ENCODE measurements at regions not wholly inside any gene's neighbourhood (a gene's known extent, or its start where the extent isn't known, plus 50 kb on each side); places are given as distances from the start of the nearest gene placed in this dataset.

DNA sequence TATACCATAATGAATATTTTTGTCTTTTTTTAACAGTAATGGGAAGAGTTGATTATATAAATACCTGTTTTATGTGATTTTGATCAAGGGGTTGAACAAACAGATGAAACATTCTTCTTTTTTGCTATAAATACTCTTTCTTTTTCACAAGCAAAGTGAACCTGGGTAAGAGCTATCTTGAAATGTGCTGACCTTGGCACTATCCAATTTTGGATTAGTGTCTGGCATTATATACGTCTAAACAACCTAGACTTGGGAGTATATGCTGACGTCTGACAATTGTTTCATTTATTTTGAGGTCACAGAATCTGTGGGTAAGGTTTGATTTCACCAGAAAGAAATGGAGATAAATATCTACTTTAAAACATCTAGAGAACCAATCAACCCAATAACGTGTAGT, 716.0 kb upstream of the STXBP6 start:
- no peak for FAIRE-seq
- DNase-seq (ENCODE audit: low spot score): no peak

DNA sequence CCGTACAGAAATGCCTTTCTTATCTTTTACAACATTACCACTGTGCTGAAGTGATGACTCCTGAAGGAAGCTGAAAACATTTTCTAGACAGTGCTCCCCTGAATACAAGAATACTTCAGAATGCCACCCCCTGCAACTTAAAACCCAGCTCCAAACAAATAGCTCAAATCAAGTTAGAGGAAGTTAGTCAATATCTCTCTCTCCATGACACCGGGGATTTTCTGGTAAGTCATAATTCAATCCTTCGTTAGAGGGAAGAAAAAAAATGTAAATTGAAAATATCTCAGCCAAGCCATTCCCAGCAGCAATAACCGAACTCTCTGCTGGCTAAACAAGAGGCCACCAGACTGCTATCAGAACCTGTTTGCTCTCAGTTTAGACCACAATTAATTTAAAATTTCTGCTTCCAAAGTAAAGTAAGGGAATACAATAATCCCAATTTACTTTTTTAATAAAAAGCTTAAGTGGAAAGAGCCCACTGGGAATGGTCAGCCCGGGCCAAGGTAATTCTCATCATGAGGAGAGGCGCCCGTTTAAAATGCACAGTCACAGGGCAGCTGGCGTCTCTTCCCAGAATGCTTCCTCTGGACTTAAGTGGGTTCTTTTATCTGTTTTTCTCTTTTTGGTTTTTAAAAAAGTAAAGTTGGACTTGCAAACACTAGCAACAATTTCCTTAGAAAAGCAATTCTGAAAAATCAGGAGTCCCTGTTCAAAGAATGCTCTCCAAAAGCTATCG, 710.1 kb upstream of the STXBP6 start:
- no peak for DNase-seq (ENCODE audit: low spot score)
- FAIRE-seq: no peak

DNA sequence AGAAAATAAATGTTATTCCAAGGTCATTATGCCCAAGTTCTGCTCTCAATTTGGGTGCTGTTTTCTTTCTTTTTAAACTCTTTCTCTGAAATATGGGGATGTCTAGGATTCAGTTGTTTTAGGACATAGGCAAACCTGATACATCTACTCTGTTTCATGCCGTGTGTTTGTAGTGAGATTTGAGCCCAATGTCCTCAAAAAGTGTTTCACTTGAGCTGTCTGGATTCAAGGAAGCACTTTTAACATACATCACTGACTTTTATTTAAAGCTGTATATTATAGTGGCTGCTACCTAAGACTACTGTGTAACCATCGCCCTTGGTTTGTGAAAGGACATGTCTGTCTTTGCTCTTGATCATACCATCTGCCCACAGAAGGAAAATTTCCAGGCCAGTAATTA, 709.3 kb upstream of the STXBP6 start:
- DNase-seq (ENCODE audit: low spot score) (no peak), FAIRE-seq (no peak)

DNA sequence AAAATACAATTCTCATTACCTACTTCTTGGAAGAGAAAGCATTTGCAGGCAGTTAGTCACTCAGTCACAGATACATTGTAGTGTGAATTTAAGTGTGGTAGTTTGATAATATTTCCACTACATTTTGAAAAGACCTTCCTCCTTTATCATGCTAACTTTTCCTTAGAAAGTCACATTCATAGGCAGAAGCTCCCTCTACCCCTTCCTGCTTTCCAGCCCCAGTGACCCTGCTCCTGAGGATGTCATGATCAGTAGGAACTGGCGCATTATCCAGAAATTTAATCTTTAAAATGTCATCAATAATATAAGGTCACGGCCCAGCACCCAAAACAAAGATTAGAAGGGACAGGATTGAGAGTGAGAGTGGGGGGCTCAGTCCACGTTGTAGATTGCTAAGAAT, 707.4 kb upstream of the STXBP6 start:
- FAIRE-seq: no peak
- DNase-seq (ENCODE audit: low spot score): no peak

DNA sequence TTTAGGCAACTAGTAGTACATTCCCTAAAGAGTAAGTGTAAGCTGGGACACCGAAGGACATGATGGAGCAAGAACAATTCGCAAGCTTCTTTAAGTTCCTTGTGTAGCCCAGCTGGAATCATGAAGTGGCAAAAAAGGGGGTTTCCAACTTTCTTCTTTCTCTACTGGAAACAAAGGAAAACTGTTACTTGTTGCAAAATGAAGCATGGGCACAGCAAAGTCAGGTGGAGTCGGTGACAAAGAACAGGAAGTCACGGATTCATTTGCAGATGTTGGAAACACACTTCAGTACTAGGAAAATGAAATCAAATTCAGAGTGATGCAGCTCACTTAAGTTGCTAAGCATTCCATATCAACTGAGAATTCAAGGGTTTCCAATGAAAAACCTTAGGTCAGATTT, 706.9 kb upstream of the STXBP6 start:
- no peak for DNase-seq (ENCODE audit: low spot score)
- no peak for FAIRE-seq

DNA sequence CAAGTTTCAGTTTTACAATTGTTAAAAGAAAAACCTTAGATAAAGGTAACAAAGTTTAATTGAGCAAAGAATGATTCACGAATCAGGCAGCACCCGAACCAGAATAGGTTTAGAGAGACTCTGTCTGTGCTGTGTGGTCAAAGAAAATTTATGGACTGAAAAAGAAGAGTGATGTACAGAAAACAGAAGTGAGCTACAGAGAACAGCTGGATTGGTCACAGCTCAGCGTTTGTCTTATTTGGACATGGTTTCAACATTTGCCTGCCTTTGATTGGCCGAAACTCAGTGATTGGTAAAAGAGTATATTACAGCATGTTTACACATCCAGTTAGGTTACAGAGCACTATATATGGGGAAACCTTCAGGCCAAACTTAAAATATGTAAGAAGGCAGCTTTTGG, 703.2 kb upstream of the STXBP6 start:
- FAIRE-seq: no peak

DNA sequence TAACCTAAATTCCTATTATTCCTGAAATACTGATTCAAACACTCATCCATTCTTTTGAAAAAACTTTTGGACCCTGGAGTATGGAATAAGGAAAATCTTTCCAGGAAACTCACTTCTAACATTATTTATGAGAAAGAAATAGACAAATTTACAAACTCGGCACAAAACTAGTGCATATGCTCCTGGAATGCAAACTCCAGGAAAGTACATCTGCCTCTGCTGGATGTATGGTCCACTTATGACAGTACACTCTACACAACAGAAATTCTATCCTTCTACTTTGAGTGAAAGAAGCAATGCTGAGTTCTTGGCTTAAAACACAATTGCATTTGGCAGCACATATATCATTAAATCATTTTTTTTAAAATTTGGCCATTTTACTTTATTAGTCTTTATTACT, 700.5 kb upstream of the STXBP6 start:
- DNase-seq (ENCODE audit: low spot score): no peak
- no peak for FAIRE-seq

More for the DNA sequence above, 703.2 kb upstream of the STXBP6 start:
- no peak for DNase-seq (ENCODE audit: low spot score)
